PFSK-1 (cell line): ENCODE measurements at regions not wholly inside any gene's neighbourhood (a gene's known extent, or its start where the extent isn't known, plus 50 kb on each side); places are given as distances from the start of the nearest gene placed in this dataset.

Experiments
- FOXP2 ChIP-seq: optimal IDR thresholded peaks from 2 replicates; pipeline ENCODE3; 2011; ENCODE audit warnings: borderline replicate concordance, control low read depth, inconsistent platforms; ENCODE audit not compliant: insufficient read depth; ENCODE audit errors: extremely low read length, extremely low read depth
- POLR2AphosphoS5 ChIP-seq: IDR thresholded peaks from 2 replicates; pipeline ENCODE4 v1.6.1; 2012; ENCODE audit warnings: low read depth, mild to moderate bottlenecking, control low read depth, low read length, moderate library complexity
- SIN3A ChIP-seq: IDR thresholded peaks from 2 replicates; pipeline ENCODE4 v1.6.1; 2012; ENCODE audit warnings: mild to moderate bottlenecking, low read length, moderate library complexity, borderline replicate concordance; ENCODE audit not compliant: insufficient read depth
- TAF1 ChIP-seq: IDR thresholded peaks from 2 replicates; pipeline ENCODE4 v1.6.1; 2012; ENCODE audit warnings: low read length, control low read depth, borderline replicate concordance; ENCODE audit not compliant: insufficient read depth
- TF ChIP-seq, protein P1 (sequence below), 2 experiments: IDR thresholded peaks; 2 replicates each; pipeline versions ENCODE4 v1.6.1 to v1.8.0; 2011 to 2012; ENCODE audit warnings: low read depth in 2 of 2, low read length in 2 of 2, control low read depth in 1 of 2, inconsistent platforms in 1 of 2, mild to moderate bottlenecking in 1 of 2, moderate library complexity in 1 of 2; ENCODE audit not compliant: insufficient read depth in 1 of 2

DNA sequence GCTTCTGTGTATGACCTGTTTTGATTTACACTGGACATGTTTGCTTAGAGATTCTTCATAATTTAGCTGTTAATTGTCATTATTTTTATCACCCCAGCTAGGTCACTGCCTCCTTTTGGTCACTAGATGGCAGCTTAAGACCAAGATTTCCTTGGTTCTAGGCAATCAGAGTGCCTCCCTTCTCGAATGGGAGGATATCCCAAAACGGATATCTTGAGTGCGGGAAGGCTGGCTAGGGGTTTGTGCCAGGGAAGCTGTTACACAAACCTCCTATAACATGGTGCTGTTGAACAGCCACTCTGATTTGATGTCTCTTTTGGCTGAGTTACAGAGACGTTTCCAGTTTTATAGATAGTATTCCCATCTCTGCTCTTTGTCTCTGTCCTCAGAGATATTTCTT, 283.5 kb downstream of the S1PR1 start:
- no peak for TF ChIP-seq TAF1
- TF ChIP-seq, protein P1, sequence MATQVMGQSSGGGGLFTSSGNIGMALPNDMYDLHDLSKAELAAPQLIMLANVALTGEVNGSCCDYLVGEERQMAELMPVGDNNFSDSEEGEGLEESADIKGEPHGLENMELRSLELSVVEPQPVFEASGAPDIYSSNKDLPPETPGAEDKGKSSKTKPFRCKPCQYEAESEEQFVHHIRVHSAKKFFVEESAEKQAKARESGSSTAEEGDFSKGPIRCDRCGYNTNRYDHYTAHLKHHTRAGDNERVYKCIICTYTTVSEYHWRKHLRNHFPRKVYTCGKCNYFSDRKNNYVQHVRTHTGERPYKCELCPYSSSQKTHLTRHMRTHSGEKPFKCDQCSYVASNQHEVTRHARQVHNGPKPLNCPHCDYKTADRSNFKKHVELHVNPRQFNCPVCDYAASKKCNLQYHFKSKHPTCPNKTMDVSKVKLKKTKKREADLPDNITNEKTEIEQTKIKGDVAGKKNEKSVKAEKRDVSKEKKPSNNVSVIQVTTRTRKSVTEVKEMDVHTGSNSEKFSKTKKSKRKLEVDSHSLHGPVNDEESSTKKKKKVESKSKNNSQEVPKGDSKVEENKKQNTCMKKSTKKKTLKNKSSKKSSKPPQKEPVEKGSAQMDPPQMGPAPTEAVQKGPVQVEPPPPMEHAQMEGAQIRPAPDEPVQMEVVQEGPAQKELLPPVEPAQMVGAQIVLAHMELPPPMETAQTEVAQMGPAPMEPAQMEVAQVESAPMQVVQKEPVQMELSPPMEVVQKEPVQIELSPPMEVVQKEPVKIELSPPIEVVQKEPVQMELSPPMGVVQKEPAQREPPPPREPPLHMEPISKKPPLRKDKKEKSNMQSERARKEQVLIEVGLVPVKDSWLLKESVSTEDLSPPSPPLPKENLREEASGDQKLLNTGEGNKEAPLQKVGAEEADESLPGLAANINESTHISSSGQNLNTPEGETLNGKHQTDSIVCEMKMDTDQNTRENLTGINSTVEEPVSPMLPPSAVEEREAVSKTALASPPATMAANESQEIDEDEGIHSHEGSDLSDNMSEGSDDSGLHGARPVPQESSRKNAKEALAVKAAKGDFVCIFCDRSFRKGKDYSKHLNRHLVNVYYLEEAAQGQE (IDR thresholded peaks at IDR 0.05; ENCODE audit: insufficient read depth in 1 of 2, low read depth in 2 of 2, low read length in 2 of 2), result no peak
- no peak for TF ChIP-seq FOXP2
- no peak for TF ChIP-seq POLR2AphosphoS5
- no peak for TF ChIP-seq SIN3A

GRCh38 chr1:101522486-101522885, 285.7 kb downstream of the S1PR1 start:
- TF ChIP-seq SIN3A (no peak), FOXP2 (no peak), POLR2AphosphoS5 (no peak), TAF1 (no peak)
- TF ChIP-seq, protein P1 (IDR thresholded peaks at IDR 0.05; ENCODE audit: insufficient read depth in 1 of 2, low read depth in 2 of 2, low read length in 2 of 2), result no peak

- TF ChIP-seq, protein P1 (IDR thresholded peaks at IDR 0.05; ENCODE audit: insufficient read depth in 1 of 2, low read depth in 2 of 2, low read length in 2 of 2), result no peak
- TF ChIP-seq SIN3A, result no peak
- no peak for TF ChIP-seq TAF1
These were observed 290.0 kb downstream of the S1PR1 start for GRCh38 chr1:101526813-101527212.

DNA sequence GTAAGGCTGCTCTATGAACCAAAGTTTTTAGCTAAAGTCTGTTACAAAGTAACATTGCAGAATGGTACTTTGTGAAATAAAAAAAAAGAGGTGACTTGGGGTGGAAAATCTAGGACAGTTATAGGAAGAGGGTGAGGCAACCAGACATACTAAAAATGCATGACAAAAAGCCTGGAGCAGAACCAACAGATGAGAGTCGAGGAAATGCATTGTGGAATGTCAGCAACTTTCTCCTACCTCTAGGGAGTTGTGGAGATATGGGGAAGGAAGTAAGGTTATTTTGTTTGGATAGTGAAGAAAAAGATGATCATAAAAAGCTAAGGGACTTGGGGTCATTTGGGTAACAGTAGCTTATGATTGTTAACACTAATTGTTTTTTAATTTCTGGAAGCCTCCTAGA, 295.6 kb downstream of the S1PR1 start:
- TF ChIP-seq POLR2AphosphoS5, result no peak
- TF ChIP-seq FOXP2, result no peak
- no peak for TF ChIP-seq TAF1
- TF ChIP-seq SIN3A, result no peak
- TF ChIP-seq, protein P1 (IDR thresholded peaks at IDR 0.05; ENCODE audit: insufficient read depth in 1 of 2, low read depth in 2 of 2, low read length in 2 of 2), result no peak

GRCh38 chr1:101540161-101540560, 303.3 kb downstream of the S1PR1 start:
- TF ChIP-seq POLR2AphosphoS5 (no peak), SIN3A (no peak), FOXP2 (no peak), TAF1 (no peak)
- TF ChIP-seq, protein P1 (IDR thresholded peaks at IDR 0.05; ENCODE audit: insufficient read depth in 1 of 2, low read depth in 2 of 2, low read length in 2 of 2), result no peak
